Retinal pigment epithelial cell (primary cell): ENCODE measurements at regions not wholly inside any gene's neighbourhood (a gene's known extent, or its start where the extent isn't known, plus 50 kb on each side); places are given as distances from the start of the nearest gene placed in this dataset.

Experiments
- DNase-seq: peaks from one replicate; pipeline ENCODE4 v3.0.0-alpha.2; 2010; ENCODE audit warnings: low read depth
- H3K4me3 ChIP-seq: 2 replicates; pipeline ENCODE4 v1.5.1; 2011; ENCODE audit warnings: mild to moderate bottlenecking, low read length, control low read depth, moderate library complexity
- TF ChIP-seq, protein P1 (sequence below): conservative IDR thresholded peaks from 2 replicates; pipeline ENCODE4 v1.5.1; 2011; ENCODE audit warnings: low read depth, low read length, control low read depth, inconsistent platforms

DNA sequence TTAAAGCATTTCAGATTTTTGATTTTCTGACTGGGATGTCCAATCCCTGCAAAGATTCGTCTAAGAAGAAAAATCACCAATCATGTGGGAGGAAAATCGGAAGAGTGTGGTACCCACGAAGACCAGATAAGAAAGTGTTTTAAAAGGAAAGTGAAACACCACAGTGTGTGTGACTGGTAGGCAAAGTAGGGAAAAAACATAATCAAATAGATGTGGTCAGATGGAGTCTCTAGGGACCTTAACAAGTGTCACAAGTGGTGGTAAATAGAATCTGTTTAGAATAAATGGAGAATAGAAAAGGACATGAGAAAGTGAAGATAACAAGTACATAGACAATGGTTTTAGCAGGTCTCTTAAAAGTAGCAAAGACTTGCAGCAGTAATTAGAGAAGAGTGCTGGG lies 154.6 kb downstream of the SLC30A10 start:
- DNase-seq, result no peak
- TF ChIP-seq, protein P1, sequence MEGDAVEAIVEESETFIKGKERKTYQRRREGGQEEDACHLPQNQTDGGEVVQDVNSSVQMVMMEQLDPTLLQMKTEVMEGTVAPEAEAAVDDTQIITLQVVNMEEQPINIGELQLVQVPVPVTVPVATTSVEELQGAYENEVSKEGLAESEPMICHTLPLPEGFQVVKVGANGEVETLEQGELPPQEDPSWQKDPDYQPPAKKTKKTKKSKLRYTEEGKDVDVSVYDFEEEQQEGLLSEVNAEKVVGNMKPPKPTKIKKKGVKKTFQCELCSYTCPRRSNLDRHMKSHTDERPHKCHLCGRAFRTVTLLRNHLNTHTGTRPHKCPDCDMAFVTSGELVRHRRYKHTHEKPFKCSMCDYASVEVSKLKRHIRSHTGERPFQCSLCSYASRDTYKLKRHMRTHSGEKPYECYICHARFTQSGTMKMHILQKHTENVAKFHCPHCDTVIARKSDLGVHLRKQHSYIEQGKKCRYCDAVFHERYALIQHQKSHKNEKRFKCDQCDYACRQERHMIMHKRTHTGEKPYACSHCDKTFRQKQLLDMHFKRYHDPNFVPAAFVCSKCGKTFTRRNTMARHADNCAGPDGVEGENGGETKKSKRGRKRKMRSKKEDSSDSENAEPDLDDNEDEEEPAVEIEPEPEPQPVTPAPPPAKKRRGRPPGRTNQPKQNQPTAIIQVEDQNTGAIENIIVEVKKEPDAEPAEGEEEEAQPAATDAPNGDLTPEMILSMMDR, result no peak
- H3K4me3 ChIP-seq, result no peak overlapping the region

DNA sequence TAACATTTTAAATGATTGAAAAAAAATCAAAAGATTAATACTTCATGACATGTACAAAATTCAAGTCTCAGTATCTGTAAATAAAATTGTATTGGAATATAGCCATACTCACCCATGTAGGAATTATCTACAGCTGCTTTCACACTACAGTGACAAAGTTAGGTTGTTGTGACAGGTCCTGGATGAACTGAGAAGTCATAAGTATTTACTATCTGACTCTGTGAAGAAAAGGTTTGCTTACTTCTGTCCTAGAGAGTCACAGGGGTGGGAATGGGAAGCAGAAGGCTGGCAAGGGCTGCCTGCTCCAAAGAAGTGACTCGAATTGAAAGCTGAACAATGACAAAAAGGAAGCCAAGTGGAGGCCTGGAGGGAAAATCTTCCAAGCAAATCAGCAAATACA lies 155.2 kb downstream of the SLC30A10 start:
- no peak for DNase-seq
- TF ChIP-seq, protein P1, result no peak
- no peak overlapping the region for H3K4me3 ChIP-seq

DNA sequence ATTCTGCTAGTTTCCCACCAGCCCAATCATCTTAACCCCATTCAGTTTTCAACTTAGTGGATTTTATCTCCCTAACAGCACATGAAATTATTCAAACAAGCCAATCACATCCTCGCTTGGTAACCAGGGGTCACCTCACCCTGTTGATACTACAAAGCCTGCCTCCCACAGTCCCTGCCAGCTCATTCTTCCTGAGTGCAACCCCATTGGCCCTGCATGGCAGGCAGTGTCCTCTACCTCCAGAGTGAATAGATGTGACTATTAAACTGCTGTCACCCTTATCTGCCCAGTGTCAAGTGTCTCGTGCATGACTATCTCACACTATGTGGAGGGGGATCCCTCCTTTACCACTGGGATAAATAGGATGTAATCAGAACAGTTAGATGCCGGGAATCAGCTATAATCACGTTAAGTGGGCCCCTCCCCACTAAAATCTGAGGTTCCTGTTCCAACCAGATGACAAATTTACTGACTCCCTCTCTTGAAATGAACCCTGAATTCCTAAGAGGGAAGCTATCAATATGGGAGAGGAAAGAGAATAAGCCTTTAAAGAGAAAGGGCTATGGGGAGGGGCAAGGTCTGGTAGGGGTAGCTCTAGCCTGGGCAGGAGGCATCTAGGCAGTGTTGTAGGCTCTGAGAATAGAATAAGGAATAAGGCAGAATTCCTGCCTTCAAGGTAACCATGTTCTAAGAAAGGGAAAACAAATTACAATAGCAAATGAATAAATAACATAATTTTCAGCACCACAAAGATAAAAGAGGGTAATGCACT lies 155.9 kb downstream of the SLC30A10 start:
- no peak for DNase-seq
- TF ChIP-seq, protein P1, result no peak

DNA sequence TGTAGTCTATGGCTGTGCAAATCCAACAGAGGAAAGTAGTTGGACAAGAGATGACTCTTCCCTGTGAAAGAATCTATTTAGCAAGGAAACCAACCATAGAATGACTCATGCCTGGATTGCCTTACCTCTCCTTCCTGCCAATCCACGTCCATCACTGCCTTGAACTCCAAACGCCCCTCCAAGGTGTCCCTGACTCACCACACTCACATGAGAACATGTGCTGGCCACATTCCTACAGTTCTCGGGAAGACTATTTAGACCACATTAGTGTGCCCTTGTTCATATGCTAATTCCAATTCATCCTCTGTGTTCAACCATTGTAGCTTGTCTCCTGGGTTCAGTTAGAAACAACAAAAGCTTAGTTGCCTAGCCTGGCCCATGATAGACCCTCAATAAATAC lies 157.3 kb downstream of the SLC30A10 start:
- H3K4me3 ChIP-seq, result no peak overlapping the region
- peak; percentile 97 for DNase-seq
- TF ChIP-seq, protein P1, result no peak

More for the DNA sequence above, 155.9 kb downstream of the SLC30A10 start:
- H3K4me3 ChIP-seq, result no peak overlapping the region

DNA sequence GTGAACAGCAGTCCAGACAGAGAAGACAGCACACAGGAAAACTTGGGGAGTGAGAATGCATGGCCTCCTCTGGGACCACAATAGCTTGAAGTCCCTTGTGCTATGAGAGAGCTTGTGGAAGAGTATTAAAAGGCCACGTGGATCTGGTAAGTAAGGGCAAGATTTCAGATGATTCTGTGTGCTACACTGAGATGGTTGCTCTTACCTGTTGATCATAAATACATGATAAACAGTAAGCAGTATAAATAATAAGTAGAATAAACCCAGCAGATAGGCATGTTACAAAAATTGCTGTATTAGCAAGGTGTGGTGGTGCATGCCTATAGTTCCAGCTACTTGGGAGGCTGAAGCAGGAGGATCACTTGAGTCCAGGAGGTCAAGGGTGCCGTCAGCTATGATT lies 150.4 kb upstream of the ZC3H11B start:
- DNase-seq, result no peak
- H3K4me3 ChIP-seq, result no peak overlapping the region
- TF ChIP-seq, protein P1, result no peak

DNA sequence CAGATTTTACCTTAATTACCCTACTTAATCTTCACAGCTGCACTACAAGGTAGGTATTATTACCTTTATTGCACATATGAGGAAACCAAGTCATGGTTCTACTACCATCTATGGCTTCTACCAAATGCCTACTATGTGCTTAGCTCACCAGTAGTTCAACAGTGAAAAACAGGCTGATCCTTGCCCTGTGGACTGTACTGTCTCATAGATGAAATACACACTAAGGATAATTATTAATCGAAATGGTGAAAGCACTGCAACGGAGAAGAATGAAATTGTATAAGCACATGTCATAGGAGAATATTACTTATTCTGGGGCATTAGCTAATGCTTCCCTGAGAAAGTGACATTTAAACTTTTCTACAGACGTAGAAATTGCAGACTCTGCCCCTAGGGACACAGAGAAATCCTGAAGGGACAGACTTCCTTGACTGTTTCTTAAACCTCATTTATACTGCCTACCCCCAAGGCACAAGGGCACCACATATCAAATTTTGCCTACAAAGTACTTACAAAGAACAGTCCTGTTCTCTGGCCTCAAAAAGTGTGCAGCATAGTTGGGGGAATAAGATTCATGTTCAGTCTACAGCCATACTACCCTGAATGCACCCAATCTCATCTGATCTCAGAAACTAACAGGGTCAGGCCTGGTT lies 148.4 kb upstream of the ZC3H11B start:
- H3K4me3 ChIP-seq, result no peak overlapping the region
- TF ChIP-seq, protein P1, result no peak
- no peak for DNase-seq

DNA sequence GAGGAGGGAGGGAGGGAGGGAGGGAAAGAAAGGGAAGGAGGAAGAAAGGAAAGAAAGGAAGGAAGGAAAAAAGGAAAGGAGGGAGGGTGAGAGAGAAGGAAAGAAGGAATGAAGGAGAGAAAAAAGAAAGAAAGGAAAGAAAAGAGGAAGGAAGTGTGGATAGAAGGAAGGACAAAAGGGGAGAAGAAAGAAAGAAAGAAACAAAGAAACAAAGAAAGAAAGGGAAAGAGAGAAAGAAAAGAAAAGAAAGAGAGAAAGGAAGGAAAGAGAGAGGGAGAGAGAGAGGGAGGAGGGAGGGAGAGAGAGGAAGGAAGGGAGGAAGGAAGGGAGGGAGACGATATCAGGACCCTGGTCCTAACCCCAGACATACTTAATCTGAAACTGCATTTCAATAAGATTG lies 146.2 kb upstream of the ZC3H11B start:
- no peak for DNase-seq
- TF ChIP-seq, protein P1, result no peak

More for the DNA sequence above, 146.2 kb upstream of the ZC3H11B start:
- H3K4me3 ChIP-seq, result no peak overlapping the region
